ENCODE measurements at regions not wholly inside any gene's neighbourhood (a gene's known extent, or its start where the extent isn't known, plus 50 kb on each side); places are given as distances from the start of the nearest gene placed in this dataset.

DNA sequence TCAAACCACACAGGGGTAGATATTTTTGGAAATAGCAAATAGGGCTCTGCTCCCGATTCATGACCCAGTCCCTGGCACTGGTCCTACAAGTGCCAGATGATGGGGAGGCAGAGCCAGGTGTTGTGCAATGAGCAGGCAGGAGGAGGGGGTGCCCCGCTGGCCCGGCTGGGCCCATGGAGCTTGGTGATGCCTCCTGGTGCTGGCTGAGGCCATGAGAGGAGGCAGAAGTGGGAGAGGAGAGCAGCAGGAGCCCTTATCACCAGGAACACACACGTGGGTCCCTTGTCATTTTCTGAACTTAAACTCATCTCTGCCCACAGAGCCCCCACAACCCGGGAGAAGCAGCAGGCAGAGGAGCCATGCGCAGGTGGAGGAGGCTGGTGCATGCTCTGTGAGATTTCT is 90.5 kb upstream of the MAPK4 start:
- H3K4me3 Mint-ChIP-seq: no peak overlapping the region
- Histone ChIP-seq H3K27me3 (no peaks in the 10 kb centered on the region), H3K36me3 (no peaks in the 10 kb centered on the region), H3K9me3 (ENCODE audit: low read depth) (no peaks in the 10 kb centered on the region), H2AFZ (replicated peaks) (no peak overlapping the region), H3F3A (ENCODE audit: low read depth) (no peaks in the 10 kb centered on the region), H3K4me2 (no peak overlapping the region), H3K9ac (no peak overlapping the region), H4K20me1 (ENCODE audit: low read depth) (no peaks in the 10 kb centered on the region), H3K79me2 (ENCODE audit: low read depth) (no peaks in the 10 kb centered on the region), H3K27ac (no peak overlapping the region), H3K4me1 (no peaks in the 10 kb centered on the region), H3K4me3 (no peak overlapping the region)
- no peak overlapping the region for H3K27ac Mint-ChIP-seq
- peaks cover 4% of the 10 kb centered on the region for H3K9me3 Mint-ChIP-seq
- TF ChIP-seq, protein P1, sequence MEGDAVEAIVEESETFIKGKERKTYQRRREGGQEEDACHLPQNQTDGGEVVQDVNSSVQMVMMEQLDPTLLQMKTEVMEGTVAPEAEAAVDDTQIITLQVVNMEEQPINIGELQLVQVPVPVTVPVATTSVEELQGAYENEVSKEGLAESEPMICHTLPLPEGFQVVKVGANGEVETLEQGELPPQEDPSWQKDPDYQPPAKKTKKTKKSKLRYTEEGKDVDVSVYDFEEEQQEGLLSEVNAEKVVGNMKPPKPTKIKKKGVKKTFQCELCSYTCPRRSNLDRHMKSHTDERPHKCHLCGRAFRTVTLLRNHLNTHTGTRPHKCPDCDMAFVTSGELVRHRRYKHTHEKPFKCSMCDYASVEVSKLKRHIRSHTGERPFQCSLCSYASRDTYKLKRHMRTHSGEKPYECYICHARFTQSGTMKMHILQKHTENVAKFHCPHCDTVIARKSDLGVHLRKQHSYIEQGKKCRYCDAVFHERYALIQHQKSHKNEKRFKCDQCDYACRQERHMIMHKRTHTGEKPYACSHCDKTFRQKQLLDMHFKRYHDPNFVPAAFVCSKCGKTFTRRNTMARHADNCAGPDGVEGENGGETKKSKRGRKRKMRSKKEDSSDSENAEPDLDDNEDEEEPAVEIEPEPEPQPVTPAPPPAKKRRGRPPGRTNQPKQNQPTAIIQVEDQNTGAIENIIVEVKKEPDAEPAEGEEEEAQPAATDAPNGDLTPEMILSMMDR (IDR thresholded peaks at IDR 0.05): no peak
- TF ChIP-seq EZH2 (IDR thresholded peaks at IDR 0.05): no peak
- peaks cover under 1% of the 10 kb centered on the region for H3K4me1 Mint-ChIP-seq
- peaks cover 7% of the 10 kb centered on the region for H3K27me3 Mint-ChIP-seq (ENCODE audit: insufficient read depth, low read depth)
- H3K36me3 Mint-ChIP-seq: no peaks in the 10 kb centered on the region
- no peak for DNase-seq (ENCODE audit: low spot score)

DNA sequence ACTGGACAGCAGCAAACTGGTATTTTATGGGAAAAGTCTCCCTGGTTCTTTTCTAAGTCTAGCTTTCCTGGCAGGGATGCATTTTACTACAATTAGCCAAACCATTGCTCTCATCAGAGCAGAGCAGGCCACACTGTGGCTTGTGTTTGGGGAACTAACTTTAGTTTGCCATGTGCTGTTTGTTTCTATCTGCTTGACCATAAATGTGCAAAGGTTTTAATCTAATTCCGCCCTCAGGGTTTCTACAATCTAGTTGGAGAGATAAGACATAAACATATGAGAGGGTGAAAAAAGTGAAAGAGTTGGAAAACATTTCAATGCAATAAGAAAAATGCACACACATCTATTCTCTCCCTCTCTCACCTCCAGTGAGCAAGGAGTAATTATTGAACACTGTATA is 86.9 kb upstream of the MAPK4 start:
- Mint-ChIP-seq H3K4me3 (no peak overlapping the region), H3K36me3 (no peaks in the 10 kb centered on the region), H3K27me3 (ENCODE audit: insufficient read depth, low read depth) (peaks cover 6% of the 10 kb centered on the region), H3K4me1 (peaks cover 2% of the 10 kb centered on the region), H3K9me3 (no peaks in the 10 kb centered on the region), H3K27ac (no peak overlapping the region)
- TF ChIP-seq, protein P1 (IDR thresholded peaks at IDR 0.05): no peak
- TF ChIP-seq EZH2 (IDR thresholded peaks at IDR 0.05) (no peak), EZH2phosphoT487 (IDR thresholded peaks at IDR 0.05) (no peak)
- H3K9ac ChIP-seq: no peak overlapping the region
- no peaks in the 10 kb centered on the region for H3K36me3 ChIP-seq
- no peak overlapping the region for H2AFZ ChIP-seq (replicated peaks)
- H3K4me1 ChIP-seq: no peaks in the 10 kb centered on the region
- no peaks in the 10 kb centered on the region for H3K79me2 ChIP-seq (ENCODE audit: low read depth)
- no peaks in the 10 kb centered on the region for H3F3A ChIP-seq (ENCODE audit: low read depth)
- no peaks in the 10 kb centered on the region for H4K20me1 ChIP-seq (ENCODE audit: low read depth)
- H3K27me3 ChIP-seq: no peaks in the 10 kb centered on the region
- no peaks in the 10 kb centered on the region for H3K9me3 ChIP-seq (ENCODE audit: low read depth)
- DNase-seq (ENCODE audit: low spot score): no peak
- H3K4me3 ChIP-seq: no peak overlapping the region
- H3K4me2 ChIP-seq: no peak overlapping the region
- no peak overlapping the region for H3K27ac ChIP-seq

DNA sequence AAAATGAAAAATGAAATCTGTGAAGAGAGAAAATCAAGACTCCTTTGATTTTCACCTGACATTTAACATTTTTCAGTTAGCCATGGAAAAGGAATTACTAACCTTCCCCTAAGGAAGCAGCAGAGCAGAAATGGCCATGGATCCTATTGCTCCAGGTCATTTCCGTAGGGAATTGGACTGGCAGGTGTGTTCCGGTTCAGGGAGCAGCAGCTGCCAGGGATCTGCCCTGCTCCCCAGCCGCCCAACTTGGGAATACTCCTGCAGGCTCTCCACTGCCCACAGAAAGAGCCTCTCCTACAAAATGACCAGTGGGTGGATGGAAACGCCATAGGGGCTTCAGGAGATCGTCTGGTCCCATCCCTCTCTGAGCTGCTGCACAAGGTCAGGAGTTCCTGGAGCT is 86.0 kb upstream of the MAPK4 start:
- no peak for DNase-seq (ENCODE audit: low spot score)
- Mint-ChIP-seq H3K27me3 (ENCODE audit: insufficient read depth, low read depth) (peaks cover 4% of the 10 kb centered on the region), H3K9me3 (no peaks in the 10 kb centered on the region), H3K36me3 (no peaks in the 10 kb centered on the region), H3K27ac (no peak overlapping the region), H3K4me1 (peaks cover 2% of the 10 kb centered on the region), H3K4me3 (no peak overlapping the region)
- no peak overlapping the region for H3K27ac ChIP-seq
- no peaks in the 10 kb centered on the region for H3K4me1 ChIP-seq
- no peak overlapping the region for H3K4me2 ChIP-seq
- no peak overlapping the region for H3K9ac ChIP-seq
- TF ChIP-seq EZH2 (IDR thresholded peaks at IDR 0.05) (no peak), EZH2phosphoT487 (IDR thresholded peaks at IDR 0.05) (no peak)
- TF ChIP-seq, protein P1 (IDR thresholded peaks at IDR 0.05): no peak
- H3K9me3 ChIP-seq (ENCODE audit: low read depth): no peaks in the 10 kb centered on the region
- H3K4me3 ChIP-seq: no peak overlapping the region
- no peaks in the 10 kb centered on the region for H3K79me2 ChIP-seq (ENCODE audit: low read depth)
- no peaks in the 10 kb centered on the region for H4K20me1 ChIP-seq (ENCODE audit: low read depth)
- H3F3A ChIP-seq (ENCODE audit: low read depth): no peaks in the 10 kb centered on the region
- H2AFZ ChIP-seq (replicated peaks): no peak overlapping the region
- no peaks in the 10 kb centered on the region for H3K27me3 ChIP-seq
- H3K36me3 ChIP-seq: no peaks in the 10 kb centered on the region
